Kidney glomerular epithelial cell (primary cell): ENCODE measurements at regions not wholly inside any gene's neighbourhood (a gene's known extent, or its start where the extent isn't known, plus 50 kb on each side); places are given as distances from the start of the nearest gene placed in this dataset.

Source experiments
- DNase-seq: peaks from one replicate; lab custom pipeline; 2025; lab: John Stamatoyannopoulos, UW

DNA sequence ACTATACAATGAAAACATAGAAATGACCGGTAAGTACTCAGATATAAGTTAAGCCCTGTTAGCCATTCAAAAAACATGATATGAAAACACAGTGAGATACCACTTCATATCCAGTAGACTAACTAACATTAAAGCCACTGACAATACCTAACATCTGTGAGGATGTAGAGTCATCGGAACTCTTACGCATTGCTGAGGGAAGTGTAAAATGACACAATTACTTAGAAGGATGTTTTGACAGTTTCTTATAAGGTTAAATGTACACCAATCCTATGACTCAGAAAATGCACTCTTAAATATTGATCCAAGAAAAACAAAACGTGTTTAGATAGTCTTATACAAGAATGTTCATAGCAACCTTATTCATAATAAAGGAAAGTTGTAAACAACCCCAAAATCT lies 782.9 kb downstream of the BCL11B start:
- DNase-seq = no peak

GRCh38 chr14:98494582-98494981 lies 777.4 kb downstream of the BCL11B start:
- no peak for DNase-seq

GRCh38 chr14:98498019-98498885 lies 773.7 kb downstream of the BCL11B start:
- no peak for DNase-seq

DNA sequence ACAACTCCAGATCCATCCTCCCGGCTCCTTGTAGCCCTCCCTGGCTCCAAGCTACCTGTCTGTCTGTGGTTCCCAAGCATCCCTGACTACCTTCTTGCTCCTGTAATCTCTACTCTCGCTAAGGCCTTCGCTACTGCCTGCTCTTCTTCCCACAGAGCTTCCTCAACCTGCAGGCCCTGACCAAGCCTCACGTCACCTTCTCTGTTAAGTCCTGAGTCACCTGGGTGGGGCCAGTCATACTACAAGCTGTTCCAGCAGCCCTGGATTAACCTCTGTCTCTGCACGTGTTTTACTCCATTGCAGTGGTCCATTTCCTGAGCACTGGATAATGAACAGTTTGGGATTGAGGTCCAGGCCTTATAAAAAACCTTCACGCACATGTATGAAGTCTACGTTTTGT lies 770.7 kb downstream of the BCL11B start:
- DNase-seq = no peak

DNA sequence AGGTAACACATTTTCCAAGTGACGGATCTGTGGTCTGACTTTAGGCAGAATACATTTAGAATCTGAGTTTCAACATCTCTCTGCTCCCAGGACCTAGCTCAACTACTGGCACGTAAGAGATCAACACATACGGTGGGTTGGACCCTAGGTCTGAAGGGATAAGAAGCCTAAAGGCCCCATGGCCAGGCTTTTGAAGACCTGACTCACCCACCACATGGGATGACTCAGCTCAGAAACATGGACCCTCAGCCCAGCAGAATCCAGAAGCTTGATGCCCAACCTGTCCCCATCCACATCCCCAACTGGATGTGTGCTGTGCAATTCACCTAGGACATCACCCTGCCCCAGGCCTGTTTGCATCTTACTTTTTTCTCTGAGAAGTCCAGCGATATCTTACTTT lies 770.2 kb downstream of the BCL11B start:
- no peak for DNase-seq

DNA sequence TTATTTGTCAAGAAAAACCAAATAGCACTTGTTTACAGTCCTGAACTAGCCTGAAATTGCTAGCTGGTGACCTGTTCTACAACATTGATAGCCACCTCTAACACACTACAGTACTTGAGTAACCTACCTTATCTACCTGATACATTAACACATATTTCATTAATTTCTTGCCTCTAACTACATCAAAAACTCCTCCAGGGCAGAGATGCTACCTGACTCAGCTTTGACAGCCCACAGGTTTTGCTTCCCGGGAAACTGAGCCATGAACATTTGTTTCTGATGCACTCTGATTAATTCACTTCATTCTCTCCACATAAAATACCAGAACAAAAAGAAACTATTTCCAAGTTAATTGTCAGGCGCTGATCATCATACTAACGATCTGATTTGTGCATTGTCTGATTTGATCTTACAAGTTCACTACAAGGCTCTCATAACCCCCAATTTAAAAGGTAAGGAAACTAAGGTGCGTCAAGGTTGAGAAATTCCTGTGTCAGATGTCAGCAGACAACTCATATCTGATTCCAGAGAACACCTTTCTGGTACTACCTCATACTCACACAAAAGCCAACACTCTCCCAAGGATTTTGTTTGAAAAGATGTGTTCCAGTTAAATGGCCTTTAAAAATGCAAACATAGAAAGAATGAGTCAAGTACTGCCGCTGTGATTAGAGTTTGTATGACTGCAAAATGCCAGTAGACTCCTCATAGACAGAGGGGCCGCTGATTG lies 768.7 kb downstream of the BCL11B start:
- DNase-seq = no peak

GRCh38 chr14:98507264-98507663 lies 764.7 kb downstream of the BCL11B start:
- no peak for DNase-seq

GRCh38 chr14:98510392-98510791 lies 761.6 kb downstream of the BCL11B start:
- DNase-seq = no peak

DNA sequence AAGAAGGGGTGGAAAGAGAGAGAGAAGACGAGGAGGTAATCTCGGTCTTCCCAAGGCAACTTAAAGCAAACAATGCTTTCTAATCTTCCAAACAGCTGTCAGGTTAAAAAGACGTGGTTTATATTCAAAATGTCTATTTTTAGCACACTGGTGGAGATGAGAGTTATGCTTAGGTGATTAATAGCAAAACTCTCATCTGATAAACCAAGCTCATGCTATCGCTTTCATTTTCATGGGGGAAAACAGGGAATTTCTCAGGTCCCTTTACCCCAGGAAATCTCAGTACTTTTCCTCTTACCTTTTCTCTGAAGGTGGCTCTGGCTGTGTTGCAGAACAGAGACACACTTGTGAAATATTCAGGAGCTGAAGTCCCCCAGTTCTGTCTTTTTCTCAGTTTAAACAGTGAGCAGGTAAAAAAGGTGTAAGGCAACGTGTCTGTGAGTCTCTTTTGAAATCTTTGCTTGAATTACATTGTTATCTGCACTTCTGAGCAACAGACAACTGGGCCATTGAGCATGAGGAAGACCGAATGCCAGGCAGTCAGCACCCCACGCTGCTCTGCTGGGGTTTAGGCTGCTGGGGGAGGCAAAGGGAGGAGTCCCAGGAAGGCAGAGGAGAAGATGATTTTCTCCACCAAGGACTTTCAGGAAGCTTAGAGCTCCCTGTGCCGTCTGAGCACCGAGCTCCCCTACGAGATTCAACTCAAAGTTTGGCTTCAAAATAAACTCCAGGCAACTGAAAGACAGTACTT lies 759.3 kb downstream of the BCL11B start:
- no peak for DNase-seq

- DNase-seq = no peak
Observed at GRCh38 chr14:98513558-98513957, 758.4 kb downstream of the BCL11B start.

DNA sequence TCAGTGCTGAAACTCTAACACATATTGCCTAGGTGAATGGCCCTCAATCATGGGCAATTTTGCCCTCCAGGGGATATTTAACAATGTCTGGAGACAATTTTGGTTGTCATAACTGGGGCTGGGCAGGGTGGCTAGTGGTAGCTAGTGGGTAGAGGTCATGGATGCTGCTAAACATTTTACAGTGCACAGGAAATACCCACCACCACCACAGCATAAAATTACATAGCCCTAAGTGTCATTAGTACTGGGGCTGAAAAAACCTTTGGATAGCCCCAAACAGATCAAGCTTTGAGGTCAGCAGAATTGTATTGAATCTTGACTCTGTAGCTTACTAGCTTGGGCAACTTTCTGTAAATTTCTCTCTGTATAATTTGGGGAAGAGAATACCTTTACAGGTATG lies 758.0 kb downstream of the BCL11B start:
- DNase-seq = no peak

DNA sequence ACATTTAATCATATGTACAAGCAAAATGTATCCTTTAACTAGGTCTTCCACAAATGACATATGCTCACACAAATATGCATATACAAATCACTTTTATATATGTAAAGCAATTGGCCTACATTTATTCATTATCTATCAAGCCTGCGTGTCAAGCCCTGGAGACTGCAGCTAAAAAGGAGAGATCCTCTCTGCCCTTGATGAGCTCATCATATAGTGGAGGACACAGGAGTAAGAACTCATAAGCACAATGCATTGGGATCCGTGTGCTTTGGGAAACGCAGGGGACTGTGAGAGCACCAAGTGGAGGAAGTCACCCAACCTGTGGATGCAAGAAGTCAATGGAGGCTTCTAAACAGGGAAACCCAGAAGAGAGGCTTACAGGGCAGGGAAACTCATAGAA lies 735.7 kb downstream of the BCL11B start:
- DNase-seq = no peak

GRCh38 chr14:98542316-98542715 lies 729.7 kb downstream of the BCL11B start:
- no peak for DNase-seq

- DNase-seq = no peak
Observed at GRCh38 chr14:98543074-98543473, 728.9 kb downstream of the BCL11B start.

DNA sequence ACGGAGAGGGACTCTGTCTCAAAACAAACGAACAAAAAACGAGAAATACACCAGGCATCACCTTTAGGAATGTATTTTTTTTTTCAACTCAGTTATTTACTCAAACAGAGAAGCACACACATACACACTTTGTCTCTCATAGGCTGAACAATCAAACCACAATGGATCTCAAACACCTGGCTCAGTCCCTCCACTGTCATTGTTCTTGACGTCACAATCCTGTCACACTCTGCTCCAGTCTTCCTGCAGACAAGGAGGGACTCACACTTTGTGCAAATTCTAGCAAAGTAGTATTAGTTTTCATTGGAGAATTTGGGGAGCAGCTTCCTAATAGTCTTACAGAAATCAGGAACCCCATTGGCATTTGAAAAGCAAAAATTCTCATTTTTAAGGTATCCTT lies 727.8 kb downstream of the BCL11B start:
- no peak for DNase-seq

DNA sequence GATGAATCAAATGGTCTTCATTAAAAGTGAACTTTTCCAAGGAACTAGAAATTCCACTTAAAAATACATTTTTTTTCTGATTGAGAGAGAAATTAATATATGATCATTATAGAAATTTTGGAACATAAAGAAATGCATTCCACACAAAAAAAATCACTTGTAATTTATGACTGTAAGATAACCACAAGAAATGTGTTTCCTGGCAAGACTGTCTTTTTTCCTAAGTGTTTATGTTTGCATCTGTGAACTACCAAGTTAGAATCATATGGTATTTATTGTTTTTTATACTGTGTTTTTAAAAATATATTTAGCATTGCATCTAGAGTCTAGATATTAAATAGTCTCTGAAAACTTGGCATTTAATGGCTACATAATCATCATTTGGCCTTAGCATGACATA lies 726.8 kb downstream of the BCL11B start:
- no peak for DNase-seq

- DNase-seq = no peak
Observed at GRCh38 chr14:98548071-98548686, 723.8 kb downstream of the BCL11B start.

DNA sequence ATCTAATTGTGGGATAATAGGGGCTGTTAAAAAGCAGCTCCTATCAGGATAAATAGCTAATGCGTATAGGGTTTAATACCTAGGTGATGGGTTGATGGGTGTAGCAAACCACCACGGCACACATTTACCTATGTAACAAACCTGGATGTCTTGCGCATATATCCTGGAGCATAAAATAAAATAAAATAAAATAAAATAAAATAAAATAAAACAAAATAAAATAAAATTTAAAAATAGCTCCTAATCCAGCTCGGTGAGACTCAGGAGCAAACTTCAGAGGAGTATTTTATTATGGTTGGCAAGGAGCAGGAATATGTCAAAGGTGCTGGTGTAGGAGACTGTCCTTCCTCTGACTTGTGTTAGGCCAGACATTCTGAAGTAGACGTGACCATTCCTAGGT lies 721.0 kb downstream of the BCL11B start:
- DNase-seq = no peak

DNA sequence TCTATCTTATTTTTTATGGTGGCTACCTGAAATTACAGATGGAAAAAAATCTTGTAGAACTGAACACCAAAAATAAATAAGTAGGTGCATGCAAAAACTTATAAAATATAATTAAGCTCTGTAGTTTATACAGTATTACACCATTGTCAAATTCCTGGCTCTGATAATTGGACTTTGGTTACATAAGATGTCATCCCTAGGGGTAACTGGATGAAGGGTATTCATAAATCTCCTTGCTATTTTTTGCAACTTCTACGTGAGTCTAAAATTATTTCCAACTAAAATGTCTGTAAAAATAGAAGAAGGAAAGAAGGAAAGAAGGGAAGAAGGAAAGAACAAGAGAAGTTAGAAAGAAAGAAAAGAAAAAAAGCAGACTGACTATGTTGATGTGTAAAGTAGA lies 716.6 kb downstream of the BCL11B start:
- DNase-seq = no peak

DNA sequence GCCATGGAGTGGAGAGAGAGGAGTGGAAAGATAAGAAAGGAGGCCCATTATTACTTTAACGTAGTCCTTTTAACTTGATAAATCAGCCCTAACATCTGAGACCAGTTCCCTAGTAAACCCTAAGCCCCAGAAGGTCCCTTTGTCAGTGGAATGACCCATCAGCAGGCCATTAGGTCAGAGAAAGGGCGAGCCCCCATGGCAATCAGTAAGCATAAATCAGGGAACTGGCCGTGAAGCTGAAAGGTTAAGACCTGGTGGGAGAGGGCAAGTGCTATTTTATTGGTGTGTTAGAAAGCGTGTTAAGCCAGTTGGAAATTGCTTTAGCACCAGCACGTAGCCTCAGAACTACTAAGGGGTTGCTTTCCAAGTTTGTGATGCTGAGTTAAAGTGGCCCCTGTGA lies 708.0 kb downstream of the BCL11B start:
- DNase-seq = no peak

DNA sequence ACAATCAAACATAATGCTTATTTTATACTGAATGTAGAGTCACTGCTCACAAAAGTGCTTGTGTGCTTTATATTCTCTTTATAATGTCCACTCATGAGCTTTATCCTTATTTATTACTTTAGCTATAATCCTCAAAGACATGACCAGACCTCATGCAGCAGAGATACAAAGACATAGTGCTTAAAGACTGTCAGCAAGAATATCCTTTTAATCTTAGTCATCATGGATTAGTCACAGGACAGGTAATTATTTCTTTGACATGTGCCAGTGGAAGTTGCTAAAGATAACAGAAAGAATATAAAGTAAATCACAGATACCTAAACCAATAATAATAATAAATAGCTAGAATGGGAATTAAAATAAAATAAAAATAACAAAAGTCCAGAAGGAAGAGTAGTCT lies 707.5 kb downstream of the BCL11B start:
- DNase-seq = no peak

DNA sequence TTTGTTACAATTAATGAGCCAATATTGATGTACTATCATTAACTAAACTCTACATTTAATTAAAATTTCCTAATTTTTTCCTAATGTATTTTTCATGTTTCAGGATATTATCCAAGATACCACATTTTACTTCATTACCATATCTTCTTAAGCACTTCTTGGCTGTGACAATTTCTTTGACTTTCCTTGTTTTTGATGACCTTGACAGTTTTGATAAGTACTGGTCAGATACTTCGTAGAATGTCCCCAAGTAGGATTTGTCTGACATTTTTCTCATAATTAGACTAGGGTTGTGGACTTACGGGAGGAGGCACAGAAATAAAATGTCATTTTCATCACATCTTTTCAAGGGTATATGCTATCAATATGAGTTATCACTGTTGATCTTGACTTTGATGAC lies 700.9 kb downstream of the BCL11B start:
- DNase-seq = no peak
